HuH-7.5 (cell line): ENCODE measurements at regions not wholly inside any gene's neighbourhood (a gene's known extent, or its start where the extent isn't known, plus 50 kb on each side); places are given as distances from the start of the nearest gene placed in this dataset.

ENCODE experiments used
- DNase-seq: peaks from one replicate; pipeline ENCODE4 v3.0.0; 2011; ENCODE audit warnings: low spot score

DNA sequence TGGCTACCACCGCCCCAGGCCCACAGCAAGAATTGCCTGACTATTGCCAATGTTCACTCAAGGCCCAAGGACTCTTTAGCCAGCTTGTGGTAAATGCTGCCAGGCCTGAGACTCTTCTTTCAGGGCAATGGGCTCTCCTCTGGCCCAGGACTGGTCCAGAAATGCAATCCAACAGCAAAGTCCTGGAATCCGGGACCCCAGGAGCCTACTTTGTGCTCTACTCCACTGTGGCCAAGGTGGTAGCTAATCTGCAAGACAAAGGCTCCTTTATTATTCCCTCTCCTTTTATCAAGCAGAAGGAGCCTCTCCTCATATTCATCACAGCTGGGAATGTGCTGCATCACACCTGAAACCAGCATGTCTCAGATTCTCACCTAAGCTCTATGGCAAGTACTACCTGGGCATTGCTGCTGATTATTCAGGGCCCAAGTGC lies 107.6 kb upstream of the PRSS58 start:
- DNase-seq, result no peak

GRCh38 chr7:142364551-142364950 lies 106.7 kb upstream of the PRSS58 start:
- no peak for DNase-seq

GRCh38 chr7:142362349-142362748 lies 104.5 kb upstream of the PRSS58 start:
- no peak for DNase-seq

DNA sequence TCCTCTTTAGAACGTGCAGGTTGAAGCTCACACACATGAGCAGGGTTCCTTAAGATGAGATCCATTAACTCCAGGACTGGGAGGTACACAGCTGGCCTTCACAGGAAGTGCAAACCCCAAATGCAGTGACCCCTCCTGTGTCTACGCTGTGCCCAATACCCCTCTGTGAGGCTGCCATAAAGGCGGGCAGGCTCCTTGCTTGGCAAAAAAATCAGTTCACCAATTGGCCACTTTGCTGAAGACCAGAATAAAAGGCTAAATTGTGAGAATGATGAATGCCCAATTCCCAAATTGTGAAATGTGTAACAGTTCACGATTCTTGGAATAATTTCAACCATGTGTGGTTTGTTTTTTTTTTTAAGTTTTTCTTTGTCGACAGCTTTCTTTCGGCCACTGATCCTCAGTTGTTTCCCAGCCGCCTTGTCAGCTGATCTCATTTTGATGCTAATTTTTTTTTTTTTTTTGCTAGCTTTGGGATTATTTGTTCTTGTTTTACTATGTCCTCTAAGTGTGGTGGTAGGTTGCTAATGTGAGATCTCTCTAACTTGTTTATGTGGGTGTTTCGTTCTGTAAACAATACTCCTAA lies 101.9 kb upstream of the PRSS58 start:
- DNase-seq, result no peak

GRCh38 chr7:142357953-142358520 lies 100.2 kb upstream of the PRSS58 start:
- peak; percentile 13 for DNase-seq

DNA sequence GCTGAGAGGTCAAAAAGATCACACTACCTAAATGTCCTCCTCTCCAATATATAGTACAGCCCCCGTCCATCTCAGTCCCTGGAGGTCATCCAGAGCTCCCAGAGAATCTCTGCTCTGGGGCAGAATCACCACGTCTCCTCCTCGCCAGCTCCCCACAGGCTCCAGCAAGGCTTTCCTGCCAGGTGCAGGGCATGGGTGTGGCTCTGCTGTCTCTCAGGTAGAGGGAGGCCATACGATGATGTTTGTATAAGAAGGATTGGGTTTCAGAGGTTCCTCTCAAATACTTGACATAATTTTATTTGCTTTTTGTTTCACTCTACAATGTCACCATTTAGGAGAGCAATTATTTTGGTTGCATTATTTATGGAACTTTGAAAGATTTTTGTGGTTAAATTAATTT lies 98.3 kb upstream of the PRSS58 start:
- no peak for DNase-seq

- no peak for DNase-seq
These were observed 97.5 kb upstream of the PRSS58 start for GRCh38 chr7:142355328-142355727.

DNA sequence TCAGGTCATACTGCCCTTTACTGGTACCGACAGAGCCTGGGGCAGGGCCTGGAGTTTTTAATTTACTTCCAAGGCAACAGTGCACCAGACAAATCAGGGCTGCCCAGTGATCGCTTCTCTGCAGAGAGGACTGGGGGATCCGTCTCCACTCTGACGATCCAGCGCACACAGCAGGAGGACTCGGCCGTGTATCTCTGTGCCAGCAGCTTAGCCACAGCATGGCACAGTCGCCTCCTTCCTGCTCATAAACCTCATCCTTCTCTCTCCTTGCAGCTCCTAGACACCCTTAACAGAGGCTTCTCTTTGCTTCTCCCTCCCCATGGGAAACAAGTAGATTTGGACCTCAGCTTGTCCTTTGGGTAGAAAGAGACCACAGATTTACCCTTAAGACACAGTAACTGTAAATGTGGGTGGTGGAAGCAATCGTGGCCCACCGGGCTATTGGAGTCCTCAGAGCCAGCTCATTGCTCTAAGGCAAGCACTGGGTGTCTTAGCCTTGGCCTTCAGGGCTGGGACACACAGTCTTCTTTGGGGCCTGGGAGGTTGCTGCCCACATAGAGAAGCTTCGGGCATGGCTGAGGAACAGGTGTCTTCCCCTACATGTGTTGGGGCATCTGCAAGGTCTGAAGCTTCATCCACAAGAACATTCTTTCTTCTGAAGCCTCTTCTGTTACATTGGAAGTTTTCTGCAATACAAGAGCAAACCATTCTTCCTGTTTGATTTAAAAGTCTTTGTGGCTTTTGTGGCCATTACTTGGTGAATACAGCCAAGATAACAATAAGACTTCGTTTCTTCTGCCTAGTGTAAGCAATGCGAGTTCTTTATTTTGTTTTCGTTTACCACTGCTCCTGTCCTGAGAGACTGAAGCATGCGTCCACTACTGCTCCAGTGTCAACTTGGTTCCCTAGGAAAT lies 95.5 kb upstream of the PRSS58 start:
- DNase-seq, result no peak

DNA sequence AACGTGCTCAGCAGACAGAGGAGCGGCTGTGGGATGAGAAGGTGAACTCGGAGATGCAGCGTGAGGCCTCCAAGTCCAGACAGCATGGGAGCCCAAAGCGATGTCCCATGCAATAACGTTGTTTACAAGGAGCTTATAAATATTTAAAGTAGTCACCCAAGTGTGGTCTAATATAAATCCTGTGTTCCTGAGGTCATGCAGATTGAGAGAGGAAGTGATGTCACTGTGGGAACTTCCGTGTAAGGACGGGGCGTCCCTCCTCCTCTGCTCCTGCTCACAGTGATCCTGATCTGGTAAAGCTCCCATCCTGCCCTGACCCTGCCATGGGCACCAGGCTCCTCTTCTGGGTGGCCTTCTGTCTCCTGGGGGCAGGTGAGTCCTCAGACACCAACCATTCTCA lies 94.7 kb upstream of the PRSS58 start:
- no peak for DNase-seq

- no peak for DNase-seq
These were observed 93.3 kb upstream of the PRSS58 start for GRCh38 chr7:142351145-142351544.

- no peak for DNase-seq
These were observed 92.0 kb upstream of the PRSS58 start for GRCh38 chr7:142349670-142350405.

GRCh38 chr7:142348921-142349405 lies 91.1 kb upstream of the PRSS58 start:
- no peak for DNase-seq

DNA sequence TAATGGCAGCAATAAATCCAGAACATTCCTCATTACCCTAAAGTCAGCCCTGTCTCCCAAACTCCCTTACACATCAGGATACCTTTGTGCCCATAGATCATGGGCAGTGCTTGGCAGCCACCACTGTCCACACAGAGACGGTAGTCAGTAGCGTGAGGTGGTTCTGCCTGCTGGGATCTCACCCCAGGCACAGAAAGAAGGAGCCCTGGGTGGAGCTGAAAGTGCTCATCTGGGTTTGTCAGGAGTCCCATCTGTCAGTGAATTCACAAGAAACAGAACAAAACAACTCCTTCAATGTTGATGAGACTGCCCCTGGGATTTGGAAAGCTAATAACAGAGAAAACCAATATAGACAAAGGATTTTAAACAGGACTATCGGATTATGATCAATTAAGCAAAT lies 90.2 kb upstream of the PRSS58 start:
- DNase-seq, result no peak

GRCh38 chr7:142347091-142347490 lies 89.2 kb upstream of the PRSS58 start:
- DNase-seq, result no peak

- DNase-seq, result no peak
These were observed 88.0 kb upstream of the PRSS58 start for GRCh38 chr7:142345811-142346210.

DNA sequence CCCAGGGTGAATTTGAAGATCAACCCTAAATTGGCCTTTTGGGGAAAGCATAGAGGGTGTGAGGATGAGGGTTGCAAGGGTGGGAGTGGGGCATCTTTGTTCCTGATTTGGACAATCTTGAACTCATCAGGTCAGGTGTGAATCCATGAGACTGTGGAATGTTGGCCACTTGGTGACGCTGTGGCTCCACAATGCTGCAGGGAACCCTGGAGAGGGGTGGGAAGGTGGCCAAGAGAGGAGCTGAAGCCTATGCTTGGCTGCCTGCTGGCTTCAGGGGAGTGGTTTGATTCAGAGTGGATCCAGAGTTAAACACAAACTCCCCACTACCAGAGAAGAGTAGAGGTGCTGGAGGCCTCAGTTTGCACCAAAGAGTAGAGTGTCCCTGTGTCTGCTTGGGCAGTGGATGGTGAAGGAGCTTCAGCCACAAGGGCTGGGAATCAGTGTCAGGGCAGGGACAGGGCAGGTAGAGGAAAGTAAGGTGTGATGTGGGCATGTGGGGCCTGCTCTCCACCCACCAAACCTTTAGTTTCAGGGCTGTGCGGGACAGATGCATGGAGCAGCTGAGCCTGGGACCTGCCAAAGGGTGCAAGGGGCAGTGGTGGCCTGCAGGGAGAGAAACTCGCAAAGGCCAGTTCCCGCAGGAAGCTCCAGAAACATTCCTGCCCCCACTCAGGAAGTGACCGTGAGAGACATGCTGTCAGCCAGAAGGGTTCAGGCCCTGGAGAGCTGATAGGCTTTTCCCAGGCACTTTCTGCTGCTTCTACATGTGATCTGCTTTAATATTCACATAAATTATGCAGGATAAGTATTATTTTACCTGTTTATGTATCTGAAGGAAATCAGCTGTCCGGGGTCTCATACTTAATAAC lies 81.0 kb upstream of the PRSS58 start:
- peak; percentile 15 for DNase-seq

DNA sequence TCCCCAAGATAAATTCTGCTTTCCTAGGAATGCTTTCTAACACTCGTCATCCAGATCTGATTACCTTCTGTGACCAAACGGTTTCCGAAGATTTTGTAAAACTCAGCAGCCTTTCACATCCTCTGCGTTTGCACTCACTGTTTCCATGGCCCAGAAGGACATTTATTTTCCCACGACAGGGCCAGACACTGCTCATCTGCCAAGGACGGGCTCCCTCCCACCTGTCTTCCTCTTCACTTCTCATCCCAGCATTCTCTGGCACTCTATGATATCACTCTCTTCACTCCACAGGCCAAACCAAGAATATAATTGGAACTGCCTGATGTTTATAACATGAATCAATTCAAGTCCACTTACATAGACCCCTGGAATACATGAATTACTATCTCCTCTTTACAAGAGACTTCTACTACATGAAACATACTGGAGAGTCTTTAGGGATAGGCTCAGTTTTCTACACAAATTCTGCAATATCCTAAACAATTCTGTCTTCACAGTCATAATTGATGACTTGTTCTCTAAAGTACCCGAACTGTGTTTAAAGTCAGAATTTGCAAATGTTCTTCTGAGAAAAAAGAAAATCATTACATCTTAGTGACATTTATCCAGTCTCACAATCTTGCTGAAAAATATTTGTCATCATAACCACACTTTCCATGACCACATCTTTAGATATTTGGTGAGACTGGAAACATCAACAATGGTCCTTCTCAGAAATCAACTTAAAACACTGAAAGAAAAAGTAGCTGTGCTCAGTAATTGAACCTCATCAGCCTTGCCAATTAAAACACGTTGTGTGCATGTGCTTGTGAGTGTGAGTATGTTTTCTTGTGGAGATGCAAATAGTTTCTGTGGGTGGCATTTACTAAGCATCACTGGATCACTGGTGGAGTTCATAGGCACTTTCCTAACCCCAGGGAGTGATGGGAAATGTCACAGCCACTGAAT lies 79.5 kb upstream of the PRSS58 start:
- no peak for DNase-seq

GRCh38 chr7:142334806-142335205 lies 76.9 kb upstream of the PRSS58 start:
- DNase-seq, result no peak

- no peak for DNase-seq
These were observed 76.4 kb upstream of the PRSS58 start for GRCh38 chr7:142334236-142334635.

DNA sequence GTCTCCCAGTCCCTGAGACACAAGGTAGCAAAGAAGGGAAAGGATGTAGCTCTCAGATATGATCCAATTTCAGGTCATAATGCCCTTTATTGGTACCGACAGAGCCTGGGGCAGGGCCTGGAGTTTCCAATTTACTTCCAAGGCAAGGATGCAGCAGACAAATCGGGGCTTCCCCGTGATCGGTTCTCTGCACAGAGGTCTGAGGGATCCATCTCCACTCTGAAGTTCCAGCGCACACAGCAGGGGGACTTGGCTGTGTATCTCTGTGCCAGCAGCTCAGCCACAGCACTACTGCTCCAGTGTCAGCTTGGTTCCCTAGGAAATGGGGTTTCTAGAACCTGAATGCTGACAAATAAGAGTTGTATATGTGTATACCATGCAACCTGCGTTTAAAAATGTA lies 74.6 kb upstream of the PRSS58 start:
- no peak for DNase-seq
